Stimulated activated CD8-positive, alpha-beta memory T cell treated with anti-CD3 and anti-CD28 coated beads, Interleukin-4, amount 100 ng/mL, for 4 hours (primary cell): ENCODE measurements at regions not wholly inside any gene's neighbourhood (a gene's known extent, or its start where the extent isn't known, plus 50 kb on each side); places are given as distances from the start of the nearest gene placed in this dataset.

ENCODE experiments used
- DNase-seq, 2 donors: peaks; one replicate each; pipeline ENCODE4 v3.0.0-alpha.2; 2020; ENCODE audit warnings: low read depth in 2 of 2, low spot score in 1 of 2

- no peak for DNase-seq
Measured at GRCh38 chr1:23639460-23640095, 52.0 kb upstream of the RPL11 start.

GRCh38 chr1:23638786-23639241, 52.8 kb upstream of the RPL11 start:
- no peak for DNase-seq

- DNase-seq = no peak
Measured at GRCh38 chr1:23638188-23638619, 53.4 kb upstream of the RPL11 start.

GRCh38 chr1:23636009-23636408, 55.6 kb upstream of the RPL11 start:
- DNase-seq = no peak

- peak in 1 of 2 donors; percentile 33 for DNase-seq
Measured at GRCh38 chr1:23634840-23635651, 56.6 kb upstream of the RPL11 start.

GRCh38 chr1:23634518-23634839, 57.1 kb upstream of the RPL11 start:
- no peak for DNase-seq

GRCh38 chr1:23632479-23633160, 59.0 kb upstream of the RPL11 start:
- DNase-seq = no peak

GRCh38 chr1:23629708-23630290, 61.8 kb upstream of the RPL11 start:
- DNase-seq = no peak

GRCh38 chr1:23628951-23629387, 62.6 kb upstream of the RPL11 start:
- DNase-seq = no peak

GRCh38 chr1:23627069-23627735, 64.4 kb upstream of the RPL11 start:
- DNase-seq = no peak

- DNase-seq = no peak
Measured at GRCh38 chr1:23625929-23626535, 65.6 kb upstream of the RPL11 start.

GRCh38 chr1:23625459-23625858, 66.1 kb upstream of the RPL11 start:
- no peak for DNase-seq

- peak; percentile 29 to 61 for DNase-seq
Measured at GRCh38 chr1:23624440-23624839, 65.1 kb upstream of the ID3 start.

- DNase-seq = no peak
Measured at GRCh38 chr1:23622284-23622683, 63.0 kb upstream of the ID3 start.

GRCh38 chr1:23620605-23621004, 61.3 kb upstream of the ID3 start:
- no peak for DNase-seq

- peak; percentile 62 to 83 for DNase-seq
Measured at GRCh38 chr1:23619299-23620188, 60.2 kb upstream of the ID3 start.

GRCh38 chr1:23618586-23619083, 59.3 kb upstream of the ID3 start:
- DNase-seq = no peak

- DNase-seq = no peak
Measured at GRCh38 chr1:23617084-23617521, 57.8 kb upstream of the ID3 start.

GRCh38 chr1:23616292-23616824, 57.1 kb upstream of the ID3 start:
- DNase-seq = no peak
